GM21737 (cell line): ENCODE measurements at regions not wholly inside any gene's neighbourhood (a gene's known extent, or its start where the extent isn't known, plus 50 kb on each side); places are given as distances from the start of the nearest gene placed in this dataset.
A peak's percentile ranks its signal among the peaks of the same experiment; 100 is the strongest.
"Not testable (repeated sequence)": the region's sequence is repeated elsewhere in the genome, so short reads cannot be mapped to it uniquely, and the experiment has no call there.

ENCODE experiments used
- ATAC-seq: cut with Tn5 transposase; IDR thresholded peaks from one replicate; pipeline ENCODE4 v1.9.1; 2021; ENCODE audit warnings: mild to moderate bottlenecking, moderate library complexity; ENCODE audit not compliant: unreplicated experiment

GRCh38 chr2:48180557-48180956 is 133.9 kb upstream of the FOXN2 start:
- ATAC-seq, result no peak

GRCh38 chr2:48183276-48183675 is 131.2 kb upstream of the FOXN2 start:
- no peak for ATAC-seq

- ATAC-seq, result no peak
Observed at GRCh38 chr2:48183991-48184390, 130.5 kb upstream of the FOXN2 start.

GRCh38 chr2:48187503-48187902 is 127.0 kb upstream of the FOXN2 start:
- no peak for ATAC-seq

GRCh38 chr2:48189552-48190228 is 124.8 kb upstream of the FOXN2 start:
- ATAC-seq, result no peak

GRCh38 chr2:48190230-48190629 is 124.3 kb upstream of the FOXN2 start:
- ATAC-seq, result no peak

- no peak for ATAC-seq
Observed at GRCh38 chr2:48194641-48195040, 119.8 kb upstream of the FOXN2 start.

GRCh38 chr2:48195169-48195568 is 119.3 kb upstream of the FOXN2 start:
- ATAC-seq, result no peak

- no peak for ATAC-seq
Observed at GRCh38 chr2:48197618-48198017, 116.9 kb upstream of the FOXN2 start.

GRCh38 chr2:48198371-48198770 is 116.1 kb upstream of the FOXN2 start:
- ATAC-seq, result no peak

GRCh38 chr2:48199070-48199469 is 115.4 kb upstream of the FOXN2 start:
- ATAC-seq, result no peak

GRCh38 chr2:48200620-48201293 is 113.7 kb upstream of the FOXN2 start:
- ATAC-seq, result no peak

- not testable (repeated sequence) for ATAC-seq
Observed at GRCh38 chr2:48201435-48201834, 113.0 kb upstream of the FOXN2 start.

- ATAC-seq, result no peak
Observed at GRCh38 chr2:48202863-48203642, 111.4 kb upstream of the FOXN2 start.

GRCh38 chr2:48203668-48204067 is 110.8 kb upstream of the FOXN2 start:
- no peak for ATAC-seq

- ATAC-seq, result no peak
Observed at GRCh38 chr2:48204750-48205136, 109.7 kb upstream of the FOXN2 start.

GRCh38 chr2:48205137-48205798 is 109.2 kb upstream of the FOXN2 start:
- peak; percentile 85 for ATAC-seq

GRCh38 chr2:48206056-48206656 is 108.3 kb upstream of the FOXN2 start:
- not testable (repeated sequence) for ATAC-seq

GRCh38 chr2:48207201-48207641 is 107.3 kb upstream of the FOXN2 start:
- no peak for ATAC-seq

GRCh38 chr2:48207851-48208250 is 106.6 kb upstream of the FOXN2 start:
- no peak for ATAC-seq
